ENCODE measurements at regions not wholly inside any gene's neighbourhood (a gene's known extent, or its start where the extent isn't known, plus 50 kb on each side); places are given as distances from the start of the nearest gene placed in this dataset.

DNA sequence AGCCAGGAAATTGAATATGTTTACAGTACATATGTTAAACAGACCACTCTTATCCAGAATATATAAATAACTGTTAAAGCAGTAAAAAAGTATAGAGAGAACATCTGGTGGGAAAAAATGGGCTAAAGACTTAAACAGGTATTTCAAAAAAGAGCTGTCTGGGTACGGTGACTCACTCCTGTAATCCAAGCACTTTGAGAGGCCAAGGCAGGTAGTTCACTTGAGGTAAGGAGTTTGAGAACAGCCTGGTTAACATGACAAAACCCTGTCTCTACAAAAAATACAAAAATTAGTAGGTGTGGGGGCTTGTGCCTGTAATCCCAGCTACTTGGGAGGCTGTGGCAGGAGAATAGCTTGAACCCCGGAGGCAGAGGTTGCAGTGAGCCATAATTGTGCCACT lies 171.4 kb upstream of the FSIP2 start:
- TF ChIP-seq NANOG (IDR thresholded peaks at IDR 0.05; ENCODE audit: insufficient read depth, low read depth, low read length, poor library complexity, severe bottlenecking) (no peak), ZNF274 (IDR thresholded peaks at IDR 0.05; ENCODE audit: borderline replicate concordance, extremely low read depth, low read length) (no peak), KDM4A (IDR thresholded peaks at IDR 0.05; ENCODE audit: low read depth, low read length, severe bottlenecking) (no peak), HDAC2 (IDR thresholded peaks at IDR 0.05; ENCODE audit: borderline replicate concordance in 1 of 2, low read depth in 2 of 2, low read length in 2 of 2) (no peak), SIN3A (conservative IDR thresholded peaks at IDR 0.05 in 1 of 2, IDR thresholded peaks at IDR 0.05 in 1 of 2; ENCODE audit: low read depth in 1 of 2, low read length in 2 of 2) (no peak), HDAC6 (IDR thresholded peaks at IDR 0.05; ENCODE audit: low read depth, low read length) (no peak), SIRT6 (IDR thresholded peaks at IDR 0.05; ENCODE audit: low read length) (no peak)
- TF ChIP-seq, protein P1, sequence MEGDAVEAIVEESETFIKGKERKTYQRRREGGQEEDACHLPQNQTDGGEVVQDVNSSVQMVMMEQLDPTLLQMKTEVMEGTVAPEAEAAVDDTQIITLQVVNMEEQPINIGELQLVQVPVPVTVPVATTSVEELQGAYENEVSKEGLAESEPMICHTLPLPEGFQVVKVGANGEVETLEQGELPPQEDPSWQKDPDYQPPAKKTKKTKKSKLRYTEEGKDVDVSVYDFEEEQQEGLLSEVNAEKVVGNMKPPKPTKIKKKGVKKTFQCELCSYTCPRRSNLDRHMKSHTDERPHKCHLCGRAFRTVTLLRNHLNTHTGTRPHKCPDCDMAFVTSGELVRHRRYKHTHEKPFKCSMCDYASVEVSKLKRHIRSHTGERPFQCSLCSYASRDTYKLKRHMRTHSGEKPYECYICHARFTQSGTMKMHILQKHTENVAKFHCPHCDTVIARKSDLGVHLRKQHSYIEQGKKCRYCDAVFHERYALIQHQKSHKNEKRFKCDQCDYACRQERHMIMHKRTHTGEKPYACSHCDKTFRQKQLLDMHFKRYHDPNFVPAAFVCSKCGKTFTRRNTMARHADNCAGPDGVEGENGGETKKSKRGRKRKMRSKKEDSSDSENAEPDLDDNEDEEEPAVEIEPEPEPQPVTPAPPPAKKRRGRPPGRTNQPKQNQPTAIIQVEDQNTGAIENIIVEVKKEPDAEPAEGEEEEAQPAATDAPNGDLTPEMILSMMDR (IDR thresholded peaks at IDR 0.05; ENCODE audit: control extremely low read depth in 1 of 3, insufficient read depth in 1 of 3, low read depth in 1 of 3, low read length in 3 of 3), result no peak
- TF ChIP-seq, protein P2, sequence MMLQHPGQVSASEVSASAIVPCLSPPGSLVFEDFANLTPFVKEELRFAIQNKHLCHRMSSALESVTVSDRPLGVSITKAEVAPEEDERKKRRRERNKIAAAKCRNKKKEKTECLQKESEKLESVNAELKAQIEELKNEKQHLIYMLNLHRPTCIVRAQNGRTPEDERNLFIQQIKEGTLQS (IDR thresholded peaks at IDR 0.05; ENCODE audit: insufficient read depth, low read depth, low read length), result no peak

Measured in H1 (cell line).